GM12892 (cell line): ENCODE measurements at regions not wholly inside any gene's neighbourhood (a gene's known extent, or its start where the extent isn't known, plus 50 kb on each side); places are given as distances from the start of the nearest gene placed in this dataset.

Experiments used
- POLR2A ChIP-seq: IDR thresholded peaks from 2 replicates; pipeline ENCODE4 v1.6.1; 2011; ENCODE audit warnings: low read depth, low read length, control low read depth
- POLR2AphosphoS5 ChIP-seq: IDR thresholded peaks from 2 replicates; pipeline ENCODE4 v1.6.1; 2011; ENCODE audit warnings: low read depth, low read length, control low read depth
- TAF1 ChIP-seq: IDR thresholded peaks from 2 replicates; pipeline ENCODE4 v1.6.1; 2011; ENCODE audit warnings: low read depth, mild to moderate bottlenecking, control low read depth, low read length, borderline replicate concordance

- TF ChIP-seq POLR2A (no peak), TAF1 (no peak), POLR2AphosphoS5 (no peak)
Measured at GRCh38 chr2:156884216-156884615, 373.3 kb upstream of the GALNT5 start.
